Glomerular visceral epithelial cell (primary cell): ENCODE measurements at regions not wholly inside any gene's neighbourhood (a gene's known extent, or its start where the extent isn't known, plus 50 kb on each side); places are given as distances from the start of the nearest gene placed in this dataset.
"Not testable (repeated sequence)": the region's sequence is repeated elsewhere in the genome, so short reads cannot be mapped to it uniquely, and the experiment has no call there.

Experiments
- DNase-seq: peaks from one replicate; pipeline ENCODE4 v3.0.0-alpha.2; 2016; ENCODE audit errors: extremely low spot score

DNA sequence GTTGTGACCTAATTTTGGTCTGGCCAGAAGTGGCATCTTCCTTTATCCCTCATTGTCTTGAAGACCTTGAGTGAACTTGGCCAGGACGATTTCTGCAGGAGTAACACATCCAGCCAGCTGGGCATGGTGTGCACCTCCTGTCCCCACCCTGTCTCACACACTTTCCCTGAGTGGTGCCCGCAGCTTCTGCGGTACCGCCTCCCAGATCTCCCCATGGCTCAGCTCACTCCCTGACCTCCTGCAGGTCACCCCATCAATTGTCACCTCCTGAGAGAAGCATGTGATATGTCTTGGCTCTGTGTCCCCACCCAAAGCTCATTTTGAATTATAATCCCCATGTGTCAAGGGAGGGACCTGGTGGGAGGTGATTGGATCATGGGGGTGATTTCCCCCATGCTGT, 50.2 kb upstream of the TP53I11 start:
- no peak for DNase-seq

DNA sequence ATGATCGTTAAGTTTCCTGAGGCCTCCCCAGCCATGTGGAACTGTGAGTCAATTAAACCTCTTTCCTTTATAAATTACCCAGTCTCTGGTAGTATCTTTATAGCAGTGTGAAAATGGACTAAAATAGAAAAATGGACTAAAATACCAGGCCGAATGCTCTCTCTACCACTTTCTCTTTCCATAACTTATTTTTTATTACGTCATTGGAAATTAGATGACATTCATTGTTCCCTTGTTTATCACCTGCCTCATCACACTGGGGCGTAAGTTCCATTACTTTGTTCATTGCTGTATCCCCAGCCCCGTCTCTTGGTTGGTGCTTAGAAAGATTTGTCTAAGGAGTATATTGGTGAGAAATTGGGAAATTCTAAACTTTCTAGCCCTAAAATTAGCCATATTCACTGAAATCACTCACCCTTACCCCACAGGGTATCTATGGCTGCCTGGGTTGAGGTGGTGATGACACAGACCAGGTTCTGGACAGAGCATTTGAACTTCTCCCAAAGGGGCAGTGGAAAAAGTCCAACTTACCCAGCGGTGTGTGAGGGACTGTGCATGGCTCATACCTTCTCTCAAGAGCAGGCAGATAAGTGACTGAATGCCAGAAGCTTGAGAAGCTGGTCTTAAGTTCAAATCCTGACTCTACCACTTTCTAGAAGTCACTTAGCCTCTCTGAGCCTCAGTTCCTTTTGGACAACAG, 50.9 kb upstream of the TP53I11 start:
- DNase-seq, result no peak

DNA sequence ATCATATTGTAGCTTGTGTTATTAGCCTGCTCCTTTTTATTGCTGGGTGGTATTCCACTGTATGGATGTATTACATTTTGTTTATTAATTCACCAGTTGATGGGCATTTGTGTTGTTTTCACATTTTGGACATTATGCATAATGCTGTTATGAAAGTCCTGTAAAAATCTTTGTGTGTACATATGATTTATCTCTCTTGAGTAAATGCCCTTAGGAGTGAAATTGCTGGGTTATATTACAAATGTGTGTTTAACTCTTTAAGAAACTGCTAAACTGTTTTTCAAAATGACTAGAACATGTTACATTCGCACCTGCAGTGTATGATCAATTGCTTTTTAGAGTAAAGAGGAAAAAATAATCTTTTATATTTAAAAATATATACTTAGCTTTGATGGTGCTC, 54.4 kb upstream of the TP53I11 start:
- no peak for DNase-seq

DNA sequence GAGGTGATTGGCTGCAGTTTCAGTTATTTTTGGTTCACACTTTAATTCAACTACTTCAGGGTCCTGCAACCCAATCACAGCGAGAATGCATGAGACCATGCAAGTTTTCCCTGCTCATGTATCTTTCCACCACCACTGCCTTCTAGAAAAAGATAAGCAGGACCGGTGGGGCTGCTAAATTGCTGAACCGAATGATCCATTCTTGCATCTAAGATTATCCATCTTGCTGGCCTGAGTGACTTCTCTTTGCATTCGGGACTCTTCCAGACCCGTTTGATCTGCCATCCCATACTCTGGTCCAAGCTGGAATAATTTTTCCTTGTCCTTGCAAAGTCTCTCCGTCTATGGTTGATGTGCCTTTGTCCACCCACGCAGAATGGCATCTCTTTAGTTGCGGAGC, 56.3 kb upstream of the TP53I11 start:
- no peak for DNase-seq

DNA sequence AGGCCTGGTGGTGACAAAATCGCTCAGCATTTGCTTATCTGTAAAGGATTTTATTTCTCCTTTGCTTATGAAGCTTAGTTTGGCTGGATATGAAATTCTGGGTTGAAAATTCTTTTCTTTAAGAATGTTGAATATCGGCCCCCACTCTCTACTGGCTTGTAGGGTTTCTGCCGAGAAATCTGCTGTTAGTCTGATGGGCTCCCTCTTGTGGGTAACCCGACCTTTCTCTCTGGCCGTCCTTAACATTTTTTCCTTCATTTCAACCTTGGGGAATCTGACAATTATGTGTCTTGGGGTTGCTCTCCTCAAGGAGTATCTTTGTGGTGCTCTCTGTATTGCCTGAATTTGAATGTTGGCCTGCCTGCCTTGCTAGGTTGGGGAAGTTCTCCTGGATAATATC, 65.3 kb upstream of the TP53I11 start:
- DNase-seq, result not testable (repeated sequence)

DNA sequence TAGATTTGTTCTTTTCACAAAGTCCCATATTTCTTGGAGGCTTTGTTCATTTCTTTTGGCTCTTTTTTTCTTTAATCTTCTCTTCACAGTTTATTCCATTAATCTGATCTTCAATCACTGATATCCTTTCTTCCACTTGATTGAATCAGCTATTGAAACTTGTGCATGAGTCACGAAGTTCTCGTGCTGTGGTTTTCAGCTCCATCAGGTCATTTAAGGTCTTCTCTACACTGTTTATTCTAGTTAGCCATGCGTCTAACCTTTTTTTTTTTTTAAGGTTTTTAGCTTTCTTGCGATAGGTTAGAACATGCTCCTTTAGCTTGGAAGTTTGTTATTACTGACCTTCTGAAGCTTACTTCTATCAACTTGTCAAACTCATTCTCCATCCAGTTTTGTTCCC, 65.8 kb upstream of the TP53I11 start:
- DNase-seq, result peak; percentile 8

DNA sequence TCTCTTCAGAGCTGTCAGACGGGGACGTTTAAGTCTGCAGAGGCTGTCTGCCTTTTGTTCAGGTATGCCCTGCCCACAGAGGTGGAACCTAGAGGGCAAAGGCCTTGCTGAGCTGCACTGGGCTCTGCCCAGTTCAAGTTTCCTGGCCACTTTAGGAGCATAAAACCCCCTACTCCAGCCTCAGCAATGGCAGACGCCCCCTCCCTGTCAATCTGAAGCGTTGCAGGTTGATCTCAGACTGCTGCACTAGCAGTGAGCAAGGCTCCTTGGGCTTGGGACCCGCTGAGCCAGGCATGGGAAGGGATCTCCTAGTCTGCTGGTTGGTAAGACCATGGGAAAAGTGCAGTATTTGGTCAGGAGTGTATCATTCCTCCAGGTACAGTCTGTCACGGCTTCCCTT, 66.6 kb upstream of the TP53I11 start:
- no peak for DNase-seq

DNA sequence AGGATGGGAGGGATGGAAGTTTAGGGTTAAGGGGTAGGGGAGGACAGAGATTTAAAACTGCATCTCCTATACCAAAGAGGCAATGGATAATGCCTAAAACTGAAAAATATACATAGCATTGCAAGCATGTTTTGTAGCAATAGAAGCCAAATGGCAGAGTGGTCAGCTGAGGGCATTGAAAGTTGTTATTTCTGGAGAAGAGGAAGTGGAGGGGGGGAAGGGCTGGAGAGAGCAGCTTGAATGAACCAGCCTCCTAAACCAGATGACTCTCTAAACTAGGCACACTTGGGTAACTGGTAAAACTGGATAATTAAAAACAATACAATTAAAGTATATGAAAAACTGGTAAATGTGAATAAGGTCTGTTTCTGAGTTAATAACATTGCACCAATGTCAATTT, 70.3 kb upstream of the TP53I11 start:
- no peak for DNase-seq

DNA sequence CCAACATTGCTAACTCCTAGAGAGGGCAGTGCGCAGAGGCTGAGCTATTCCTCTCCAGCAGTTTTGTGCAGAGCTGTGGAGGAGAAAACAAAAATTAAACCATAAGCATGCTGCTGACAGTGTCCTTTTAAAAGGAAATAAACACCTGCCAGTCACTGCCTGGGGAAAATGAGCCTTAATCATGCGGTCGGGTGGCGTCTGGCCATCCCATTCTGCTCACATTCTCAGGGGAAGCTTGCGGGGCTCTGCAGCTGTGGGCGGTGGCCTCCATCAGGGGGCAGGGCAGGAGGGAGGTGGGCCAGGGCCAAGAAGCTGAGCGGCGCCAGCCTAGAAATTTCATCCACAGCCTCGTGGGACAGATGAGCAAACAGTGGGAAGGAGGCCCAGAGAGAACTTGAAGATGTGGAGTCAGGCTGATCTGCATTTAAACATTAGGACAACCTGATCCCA, 71.0 kb upstream of the TP53I11 start:
- peak; percentile 7 for DNase-seq

DNA sequence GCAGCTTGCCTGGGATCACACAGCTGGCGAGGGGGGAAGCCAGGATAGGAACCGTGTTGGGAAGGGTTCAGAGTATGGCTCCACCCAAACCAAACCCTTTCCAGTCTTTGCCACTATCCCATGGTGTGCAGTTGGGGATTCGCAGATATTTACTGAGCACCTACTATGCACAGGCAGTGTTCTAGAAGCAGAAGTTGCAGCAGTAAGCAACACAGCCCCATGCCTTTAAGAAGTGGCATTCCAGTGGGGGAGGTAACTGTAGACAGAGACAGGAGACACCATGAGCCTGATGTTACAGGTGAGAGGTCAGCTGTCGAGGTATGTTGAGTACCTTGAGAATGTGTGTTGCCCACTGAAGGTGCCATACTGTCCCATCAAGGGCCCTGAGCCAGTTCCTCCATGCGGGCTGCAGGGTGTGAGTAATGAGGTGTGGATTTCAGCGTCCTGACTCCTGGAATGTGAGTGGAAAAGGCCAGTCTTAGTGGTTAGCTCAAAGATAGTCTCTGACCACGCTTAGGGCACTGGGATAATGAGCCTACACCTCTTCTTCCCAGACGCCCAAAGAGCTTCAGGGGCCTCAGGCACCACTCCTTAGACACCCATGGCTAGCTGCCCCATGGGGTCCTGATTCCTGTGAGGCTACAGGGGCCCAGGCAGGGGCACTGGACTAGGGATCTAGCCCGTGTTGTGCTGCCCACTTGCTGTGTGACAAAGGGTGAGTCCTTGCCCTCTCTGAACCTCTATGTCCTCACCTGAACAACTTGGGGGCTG, 71.8 kb upstream of the TP53I11 start:
- peak; percentile 40 for DNase-seq

DNA sequence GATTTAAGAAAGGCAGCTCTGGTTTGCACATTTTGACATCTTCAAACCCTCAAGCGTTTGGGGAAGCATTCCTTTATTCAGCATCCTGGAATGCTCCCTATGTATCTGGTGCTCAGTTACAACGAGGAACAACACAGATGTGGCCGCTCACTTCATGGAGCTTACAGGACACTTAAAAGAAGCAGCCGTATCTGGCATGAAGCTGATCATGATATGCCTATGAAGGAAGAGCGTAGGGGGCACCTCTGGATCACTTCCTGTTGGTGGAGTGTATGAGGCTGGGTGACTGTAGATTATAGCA, 72.3 kb upstream of the TP53I11 start:
- DNase-seq, result no peak

DNA sequence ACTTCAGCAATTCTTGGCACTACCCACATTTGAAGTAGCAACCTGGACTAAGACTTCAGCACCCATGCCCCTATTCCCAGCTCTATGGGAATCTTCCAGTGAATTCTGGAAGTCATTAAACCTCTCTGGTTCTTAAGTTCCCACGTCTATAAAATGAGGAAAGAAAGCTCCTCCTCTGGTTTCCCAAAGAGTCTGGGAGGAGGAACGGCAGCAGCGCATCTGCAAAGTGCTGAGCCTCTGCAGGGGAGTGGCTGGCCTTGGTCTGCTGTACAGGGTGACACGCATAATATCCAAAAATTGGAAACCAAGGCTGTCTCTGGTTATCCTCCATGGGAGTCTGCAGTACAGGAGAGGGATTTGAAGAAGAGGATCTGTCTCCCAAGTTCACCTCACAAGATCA, 73.6 kb upstream of the TP53I11 start:
- no peak for DNase-seq

DNA sequence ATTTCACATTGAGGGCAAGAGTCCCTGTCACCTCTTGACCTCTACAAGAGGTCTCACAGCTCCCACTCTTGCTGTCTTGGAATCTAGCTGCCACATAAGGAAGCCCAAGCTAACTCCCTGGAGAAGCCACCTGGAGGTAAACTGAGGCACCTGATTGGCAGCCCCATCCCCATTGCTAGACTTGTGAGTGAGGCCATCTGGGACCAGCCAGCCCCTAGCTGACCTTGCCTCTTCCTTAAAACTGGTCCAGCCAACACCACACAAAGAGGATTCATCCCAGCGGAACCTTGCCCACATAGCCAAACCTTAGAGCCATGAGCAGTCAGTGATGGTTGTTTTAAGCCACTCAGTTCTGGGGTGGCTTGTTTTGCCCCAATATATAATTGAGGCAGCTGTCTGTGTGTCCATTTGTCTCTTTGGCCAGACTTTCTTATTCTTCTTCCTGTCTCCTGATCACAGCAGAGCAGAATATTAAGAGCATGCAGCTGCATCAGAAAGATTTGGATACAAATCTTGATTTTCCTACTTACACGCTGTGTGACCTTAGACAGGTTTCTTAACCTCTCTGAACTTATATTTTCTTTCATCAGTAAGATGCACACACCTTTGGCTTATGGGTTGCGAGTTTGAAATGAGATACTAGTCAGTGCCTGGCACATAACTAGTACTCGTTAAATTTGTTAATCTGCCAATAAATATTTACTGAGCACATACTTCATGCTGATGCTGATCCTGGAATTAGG, 74.3 kb upstream of the TP53I11 start:
- no peak for DNase-seq

DNA sequence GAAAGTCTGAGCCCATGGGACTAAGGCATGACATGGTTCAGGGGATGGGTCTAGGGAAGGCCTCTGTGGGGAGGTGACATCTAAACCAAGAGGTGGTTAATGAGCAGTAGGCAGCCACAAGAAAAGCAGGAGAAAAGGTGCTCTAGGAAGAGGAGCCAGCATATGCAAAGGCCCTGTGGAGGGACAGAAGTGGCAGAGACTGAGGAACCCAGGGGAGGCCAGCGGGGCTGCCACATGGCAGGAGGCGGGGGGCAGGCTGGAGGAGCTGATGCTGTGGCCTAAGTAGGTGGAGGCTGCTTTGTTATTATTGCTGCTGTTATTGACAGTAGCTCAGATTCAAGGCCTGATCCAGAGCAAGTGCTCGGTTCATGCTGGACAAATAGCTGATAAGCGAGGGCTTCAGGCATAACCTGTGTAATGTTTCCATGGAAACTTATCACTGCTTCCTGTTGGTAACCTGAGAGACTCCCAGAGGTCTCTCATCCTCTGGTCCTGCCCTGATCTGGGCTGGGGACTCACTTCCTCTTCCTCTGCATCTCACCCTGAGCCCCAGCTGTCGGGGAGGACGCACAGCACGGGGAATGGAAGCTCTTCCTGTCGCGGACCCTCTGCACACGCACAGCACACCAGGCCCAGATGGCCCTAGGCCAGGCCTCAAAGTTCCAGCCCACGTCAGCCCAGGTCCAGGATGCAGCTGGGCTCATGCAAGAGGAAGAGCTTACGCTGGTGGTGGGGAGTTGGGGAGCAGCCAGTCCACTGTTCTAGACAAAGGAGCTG, 75.2 kb upstream of the TP53I11 start:
- DNase-seq, result no peak

DNA sequence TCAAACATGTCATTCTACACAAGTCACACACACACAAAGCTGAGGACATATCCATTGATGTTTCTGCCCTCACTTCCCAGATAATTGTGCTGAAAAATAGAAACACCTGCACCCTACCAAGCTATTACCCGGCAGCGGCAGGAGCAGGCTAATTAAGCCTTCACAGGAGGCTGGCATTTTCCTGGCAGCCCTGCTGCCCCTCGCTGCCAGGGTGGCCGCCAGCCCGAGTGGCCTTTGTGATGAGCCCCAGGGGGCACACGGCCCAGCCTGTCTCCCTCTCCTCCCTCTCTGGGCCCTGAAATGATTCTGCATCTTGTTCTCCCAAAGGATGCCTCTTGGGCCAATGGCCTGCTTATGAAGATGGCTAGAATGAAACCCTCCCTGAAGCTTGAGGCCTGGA, 76.2 kb upstream of the TP53I11 start:
- no peak for DNase-seq

DNA sequence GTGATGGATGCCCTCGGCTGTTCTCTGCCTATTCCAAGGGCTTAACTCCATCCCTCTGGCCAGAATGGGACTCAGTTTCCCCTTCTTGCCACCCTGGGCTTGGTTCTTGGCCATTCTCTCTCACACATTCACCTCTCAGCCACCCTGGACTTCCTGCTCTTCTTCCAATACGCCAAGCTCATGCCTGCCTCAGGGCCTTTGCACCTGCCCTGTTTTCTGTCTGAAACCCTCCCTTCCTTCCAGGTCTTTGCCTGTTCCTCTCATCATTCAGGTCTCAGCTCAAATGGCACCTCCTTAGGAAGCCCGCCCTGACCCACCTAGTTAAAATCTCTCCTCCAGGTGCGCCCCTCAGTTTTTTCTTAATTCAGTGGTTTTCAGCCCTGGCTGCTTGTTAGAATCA, 76.6 kb upstream of the TP53I11 start:
- DNase-seq, result no peak

DNA sequence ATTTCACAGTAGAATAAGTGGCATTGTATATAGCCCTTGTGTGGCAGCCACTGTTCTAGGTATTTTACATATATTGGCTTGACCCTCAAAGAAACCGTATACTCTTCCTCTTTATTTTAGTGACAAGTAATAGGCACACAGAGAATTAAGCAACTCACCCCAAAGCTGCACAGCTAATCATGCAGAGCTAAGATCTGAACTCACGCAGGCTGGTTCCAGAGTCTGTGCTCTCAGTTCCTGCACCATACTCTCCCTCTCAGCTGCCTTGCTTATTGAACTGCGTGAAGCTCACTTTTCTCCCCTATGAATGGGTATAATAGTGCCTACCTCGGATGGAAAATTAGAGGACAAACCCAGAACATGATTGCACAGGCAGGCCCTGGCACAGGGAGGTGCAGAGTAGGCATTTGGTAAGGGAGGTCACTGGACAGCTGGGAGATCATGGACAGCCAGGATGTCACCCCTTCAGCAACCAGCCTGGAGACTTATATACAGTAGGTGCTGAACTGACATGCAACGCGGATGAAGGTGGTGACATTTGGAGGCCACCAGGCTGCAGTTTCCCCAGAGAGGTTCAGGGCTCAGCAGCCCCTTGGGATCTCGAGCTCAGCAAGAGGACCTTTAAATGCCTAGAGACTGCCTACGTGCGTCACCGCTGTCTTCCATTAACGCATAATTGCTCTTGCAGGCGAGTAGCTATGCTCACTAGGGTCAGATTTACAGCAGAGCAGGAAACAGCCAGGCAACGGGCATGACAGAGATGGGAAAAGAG, 78.4 kb upstream of the TP53I11 start:
- DNase-seq, result no peak

DNA sequence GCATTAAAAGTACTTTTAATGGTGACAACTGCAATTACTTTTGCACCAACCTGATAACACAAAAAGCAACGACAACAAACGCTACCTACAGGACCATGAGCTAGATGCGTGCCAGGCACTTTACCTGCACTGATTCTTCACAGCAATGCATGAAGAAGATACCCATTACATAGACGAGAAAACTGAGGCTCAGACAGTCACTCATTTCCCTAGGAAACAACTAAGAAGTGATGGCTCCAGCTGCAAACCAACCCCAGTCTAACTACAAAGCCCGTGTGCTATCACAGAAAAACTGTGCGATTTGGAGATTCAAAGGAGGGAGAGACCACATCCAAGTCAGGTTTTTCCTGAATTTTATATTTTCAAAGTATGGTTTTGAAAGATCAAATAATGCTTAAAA, 80.1 kb upstream of the TP53I11 start:
- no peak for DNase-seq

DNA sequence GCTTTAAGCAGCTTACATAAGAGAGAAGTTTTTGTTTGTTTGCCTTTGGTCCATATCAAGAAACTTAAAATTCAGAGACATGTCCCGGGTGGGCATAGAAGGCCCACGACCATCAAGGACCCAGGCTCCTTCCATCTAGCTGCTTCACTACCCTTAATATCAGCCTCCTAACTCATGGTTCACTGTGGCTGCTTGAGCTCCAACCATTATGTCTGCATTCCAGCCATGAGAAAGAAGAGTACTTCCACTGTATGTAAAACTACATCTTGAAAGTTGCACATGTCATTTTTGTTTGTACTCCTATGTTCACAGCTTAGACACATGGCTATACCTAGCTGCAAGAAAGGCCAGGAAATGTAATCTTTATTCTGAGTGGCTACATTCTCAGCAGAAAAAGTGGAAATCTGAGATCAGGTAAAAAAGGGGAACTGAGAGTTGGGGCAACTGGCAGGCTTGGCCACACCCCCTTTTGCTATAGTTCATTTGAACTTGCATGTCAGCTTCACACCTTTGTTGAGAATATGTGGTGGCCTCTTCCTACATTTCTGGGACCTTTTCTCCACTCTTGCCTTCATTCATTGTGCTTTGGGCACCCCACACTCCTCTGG, 81.3 kb upstream of the TP53I11 start:
- DNase-seq, result no peak

DNA sequence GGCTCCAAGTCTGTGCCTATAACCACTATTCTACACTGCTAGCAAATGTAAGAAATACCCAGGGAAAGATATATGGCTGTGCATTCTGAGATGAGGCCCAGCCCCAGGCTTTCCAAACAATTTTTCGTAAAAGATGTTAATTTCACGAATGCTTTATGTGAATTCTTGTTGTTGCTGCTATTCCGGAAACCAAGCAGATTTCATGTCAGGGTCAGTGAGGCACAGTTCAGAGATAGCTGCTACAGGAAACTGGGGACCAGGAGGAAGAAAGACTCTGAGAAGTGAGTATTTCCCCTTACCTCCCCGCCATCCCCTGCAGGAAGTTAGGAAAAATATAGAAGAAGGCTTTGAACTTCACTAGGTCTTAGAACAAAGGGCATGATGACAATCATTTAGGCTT, 84.7 kb upstream of the TP53I11 start:
- no peak for DNase-seq

DNA sequence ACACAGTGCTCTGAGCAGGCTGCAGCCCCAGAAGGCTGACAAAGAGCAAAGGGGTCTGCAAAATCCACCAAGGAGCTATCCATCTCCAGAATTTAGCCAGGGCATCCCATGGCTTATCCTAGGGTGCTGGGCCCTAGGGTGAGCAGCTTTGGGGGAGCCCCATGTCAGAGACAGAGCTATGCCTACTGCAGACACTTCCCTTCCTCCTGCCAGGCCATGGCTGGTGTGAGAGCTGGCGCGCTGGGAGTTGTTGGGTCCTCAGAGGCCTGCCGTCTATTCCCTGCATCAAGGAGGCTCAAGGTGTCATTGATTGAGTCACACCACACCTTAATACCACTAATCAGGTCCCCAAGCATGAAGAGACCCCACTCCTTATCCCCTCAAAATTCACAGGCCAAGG, 85.3 kb upstream of the TP53I11 start:
- no peak for DNase-seq
